Activated CD4-positive, CD25-positive, alpha-beta regulatory T cell treated with anti-CD3 and anti-CD28 coated beads, Interleukin-2, amount 50 U/mL, for 16 hours (primary cell): ENCODE measurements at regions not wholly inside any gene's neighbourhood (a gene's known extent, or its start where the extent isn't known, plus 50 kb on each side); places are given as distances from the start of the nearest gene placed in this dataset.
"Not testable (repeated sequence)": the region's sequence is repeated elsewhere in the genome, so short reads cannot be mapped to it uniquely, and the experiment has no call there.

Experiments used
- DNase-seq: peaks from one replicate; pipeline ENCODE4 v3.0.0-alpha.2; 2020; ENCODE audit warnings: low read depth, low spot score

DNA sequence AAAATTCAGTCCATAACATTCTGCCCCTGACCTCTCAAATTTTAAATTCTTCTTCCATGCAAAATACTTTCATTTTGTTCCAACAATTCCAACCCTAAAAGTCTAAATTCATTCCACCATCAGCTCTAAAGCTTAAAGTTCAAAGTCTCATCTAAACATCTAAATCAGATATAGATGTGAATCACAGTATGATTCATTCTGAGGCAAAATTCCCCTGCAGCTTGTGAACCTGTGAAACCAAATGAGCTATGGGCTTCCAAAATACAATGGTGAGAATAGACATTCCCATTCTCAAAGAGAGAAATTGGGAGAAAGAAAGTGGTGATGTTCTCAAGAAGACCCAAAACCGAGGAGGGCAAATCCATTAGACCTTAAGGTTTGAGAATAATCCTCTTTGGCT is 309.8 kb downstream of the HIVEP2 start:
- no peak for DNase-seq

DNA sequence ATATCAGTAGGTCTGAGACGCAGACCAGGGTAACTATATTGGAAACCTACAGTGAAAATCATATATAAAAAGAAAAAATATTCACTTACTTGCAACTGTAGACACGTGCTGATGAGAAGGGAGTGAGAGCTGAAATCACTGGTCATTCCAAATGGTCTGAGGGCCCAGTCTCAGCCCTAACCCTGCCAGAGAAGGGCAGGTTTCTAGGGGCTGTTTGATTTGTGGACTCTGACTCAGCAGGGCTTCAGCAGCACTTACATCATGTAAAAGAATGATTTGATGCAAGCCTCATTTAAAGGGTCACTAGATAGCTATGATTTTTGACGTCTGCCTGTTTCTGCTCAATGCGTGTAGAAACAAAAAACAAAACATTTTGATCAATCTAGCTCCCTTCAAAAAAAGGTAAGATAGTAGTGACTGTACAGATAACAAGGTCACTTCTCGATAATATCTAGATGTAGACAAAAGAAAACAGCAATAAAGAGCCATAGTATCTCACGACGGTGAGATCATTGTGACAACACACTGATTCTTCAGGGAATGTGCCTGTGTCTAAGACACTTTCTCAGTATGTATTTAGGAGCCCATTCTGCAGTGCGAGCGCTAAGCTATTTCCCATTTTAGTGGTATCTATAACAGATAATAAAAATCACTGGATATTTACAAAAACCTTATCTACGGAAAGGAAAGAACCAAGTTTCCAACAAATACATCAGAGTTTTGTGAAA is 307.2 kb downstream of the HIVEP2 start:
- DNase-seq = no peak

GRCh38 chr6:142642651-142643050 is 302.3 kb downstream of the HIVEP2 start:
- DNase-seq = no peak

DNA sequence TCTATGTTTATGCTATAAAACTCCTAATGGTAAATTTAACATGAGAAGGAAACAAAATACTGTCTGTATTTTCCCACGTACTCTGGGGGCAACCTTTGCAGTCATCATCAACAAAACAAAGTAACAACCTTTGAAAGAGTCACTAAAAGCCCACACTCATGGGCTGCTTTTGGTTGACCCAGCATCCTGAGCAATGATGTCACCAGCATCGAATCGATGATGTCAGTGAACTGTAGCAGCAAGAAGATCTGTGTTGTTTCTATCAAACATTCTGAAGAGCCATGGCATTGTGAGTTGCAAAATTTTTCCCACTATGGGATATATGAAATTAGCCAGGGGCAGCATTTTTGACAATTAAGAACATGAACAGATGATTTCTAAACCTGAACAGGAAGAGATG is 300.1 kb downstream of the HIVEP2 start:
- no peak for DNase-seq

DNA sequence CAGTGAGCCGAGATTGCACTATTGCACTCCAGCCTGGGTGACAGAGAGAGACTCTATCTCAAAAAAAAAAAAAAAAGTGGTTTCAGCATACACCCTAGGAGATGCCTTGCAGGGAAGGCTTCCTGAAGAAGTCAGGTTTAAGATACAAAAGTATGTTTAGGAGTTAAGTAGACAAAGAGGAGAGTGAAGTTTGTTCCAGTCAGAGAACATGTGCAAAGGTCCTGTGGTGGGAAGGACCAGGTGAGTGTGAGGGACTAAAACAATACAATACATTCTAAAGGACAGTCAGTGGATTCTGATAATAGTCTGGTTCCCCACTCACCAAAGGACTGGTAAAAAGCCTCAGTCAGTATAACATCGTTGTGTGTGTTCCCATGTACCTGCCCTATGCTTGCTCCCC is 299.3 kb downstream of the HIVEP2 start:
- DNase-seq = no peak

- DNase-seq = no peak
Measured at GRCh38 chr6:142647449-142648035, 297.4 kb downstream of the HIVEP2 start.

GRCh38 chr6:142648036-142648451 is 296.9 kb downstream of the HIVEP2 start:
- no peak for DNase-seq

DNA sequence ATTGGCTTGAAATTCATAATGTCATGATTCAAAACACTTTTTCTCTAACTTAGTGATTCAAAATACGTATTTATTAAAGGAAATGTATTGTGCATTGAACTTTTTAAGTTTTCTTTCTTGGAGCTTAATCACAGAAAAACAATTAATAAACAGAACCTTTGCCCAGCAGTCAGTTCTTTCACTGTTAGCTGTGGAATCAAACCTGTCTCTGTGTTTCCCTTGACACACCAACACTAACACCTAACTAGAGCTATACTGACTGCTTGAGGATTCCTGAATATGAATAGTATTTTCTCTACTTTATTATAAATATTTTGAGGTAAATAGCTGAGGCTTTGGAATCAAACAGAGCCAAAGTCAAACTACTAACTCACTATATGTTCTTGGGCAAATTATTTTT is 296.4 kb downstream of the HIVEP2 start:
- DNase-seq = no peak

- not testable (repeated sequence) for DNase-seq
Measured at GRCh38 chr6:142649438-142650234, 295.3 kb downstream of the HIVEP2 start.

DNA sequence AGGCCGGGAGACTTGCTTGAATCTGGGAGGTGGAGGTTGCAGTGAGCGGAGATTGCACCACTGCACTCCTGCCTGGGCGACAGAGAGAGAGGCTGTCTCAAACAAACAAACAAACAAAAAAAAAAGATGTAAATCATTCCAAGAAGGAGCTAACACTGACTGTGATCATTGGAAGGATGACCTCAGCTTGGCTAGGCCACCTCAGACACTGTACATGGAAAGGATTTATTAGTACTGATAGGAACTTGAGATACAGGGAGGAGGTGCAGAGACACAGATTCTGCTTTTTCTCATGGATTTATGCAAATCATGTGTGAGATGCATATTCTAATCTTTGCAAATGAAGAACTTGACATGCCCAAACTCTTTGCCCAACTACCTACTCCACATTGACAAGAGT is 293.6 kb downstream of the HIVEP2 start:
- DNase-seq = no peak

DNA sequence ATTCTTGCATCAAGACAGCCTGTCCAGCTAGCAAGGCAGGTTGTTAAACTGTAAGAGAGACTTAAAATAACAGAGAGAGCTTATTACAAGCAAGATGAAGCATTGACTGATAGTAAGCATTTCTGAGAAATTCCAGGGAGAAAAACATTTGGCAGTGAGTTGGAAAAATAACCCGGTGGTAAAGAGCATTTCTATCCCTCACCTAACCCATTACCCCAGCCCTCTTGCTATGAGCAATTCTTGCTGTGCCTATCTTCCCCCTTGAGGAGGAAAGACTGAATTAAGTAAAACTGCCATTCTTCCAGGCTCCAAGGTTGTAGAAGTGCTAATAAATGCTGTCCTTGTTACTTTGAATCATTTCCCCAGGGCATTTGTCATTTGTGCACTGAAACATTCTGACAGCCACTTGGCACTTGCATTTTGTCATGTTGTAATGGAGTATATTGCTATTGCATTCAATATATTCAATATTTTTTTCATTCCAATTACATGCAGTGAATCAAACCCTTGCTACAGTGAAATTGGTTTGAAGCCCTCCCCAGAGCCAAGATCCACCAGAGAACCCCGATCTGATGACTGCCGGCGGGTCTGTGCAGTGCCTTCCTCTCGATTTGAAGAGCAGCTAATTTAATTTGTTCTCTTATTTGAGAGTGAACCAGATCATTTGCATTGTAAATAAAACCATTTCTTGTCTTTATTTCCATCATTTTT is 291.1 kb downstream of the HIVEP2 start:
- no peak for DNase-seq

- DNase-seq = no peak
Measured at GRCh38 chr6:142659661-142660060, 285.3 kb downstream of the HIVEP2 start.

DNA sequence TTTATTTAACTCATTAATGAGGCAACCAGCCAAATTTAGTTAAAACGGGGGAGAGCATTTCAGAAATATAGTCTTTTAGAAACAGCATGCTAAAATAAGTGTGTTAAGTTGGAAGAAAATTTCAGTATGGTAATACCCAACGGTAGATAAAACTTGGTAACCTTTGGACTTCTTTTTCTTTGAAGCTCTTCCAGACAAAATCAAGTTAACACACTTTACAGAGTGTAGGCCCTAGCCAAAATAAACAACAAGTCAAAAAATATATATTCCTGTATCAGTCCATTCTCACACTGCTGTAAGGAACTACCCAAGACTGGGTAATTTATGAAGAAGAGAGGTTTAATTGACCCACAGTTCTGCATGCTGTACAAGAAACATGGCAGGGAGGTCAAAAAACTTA is 279.6 kb downstream of the HIVEP2 start:
- DNase-seq = no peak

DNA sequence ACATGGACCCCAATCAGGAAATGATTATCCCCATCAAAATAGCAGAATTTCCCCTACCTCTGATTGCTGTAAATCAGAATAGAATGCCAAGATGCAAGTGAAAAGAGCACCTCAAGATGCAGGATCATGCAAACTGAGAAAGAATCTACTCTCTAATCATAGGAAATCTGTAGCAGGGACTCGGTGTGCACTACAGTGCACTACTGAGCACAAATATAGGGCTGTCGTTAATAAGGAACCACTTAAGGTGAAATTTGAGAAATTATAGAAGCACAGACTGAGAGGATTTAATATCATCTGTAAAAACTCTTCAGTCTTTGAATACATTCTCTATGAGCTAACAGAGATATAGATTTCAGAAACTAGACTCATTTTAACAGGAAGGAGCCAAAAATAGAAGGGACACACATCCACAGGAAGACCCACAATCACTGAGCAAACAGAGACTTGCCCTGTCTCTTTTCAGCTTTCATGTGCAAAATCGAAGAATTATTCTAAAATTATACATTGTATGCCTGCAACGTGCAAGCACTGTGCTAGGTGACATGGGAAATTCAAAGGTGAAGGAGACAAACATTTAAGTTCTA is 278.3 kb downstream of the HIVEP2 start:
- DNase-seq = no peak

- no peak for DNase-seq
Measured at GRCh38 chr6:142669471-142670351, 275.3 kb downstream of the HIVEP2 start.

- no peak for DNase-seq
Measured at GRCh38 chr6:142671791-142672190, 273.2 kb downstream of the HIVEP2 start.

- no peak for DNase-seq
Measured at GRCh38 chr6:142675517-142675916, 269.5 kb downstream of the HIVEP2 start.

GRCh38 chr6:142676027-142676443 is 268.9 kb downstream of the HIVEP2 start:
- no peak for DNase-seq

GRCh38 chr6:142676647-142677192 is 268.3 kb downstream of the HIVEP2 start:
- DNase-seq = no peak

DNA sequence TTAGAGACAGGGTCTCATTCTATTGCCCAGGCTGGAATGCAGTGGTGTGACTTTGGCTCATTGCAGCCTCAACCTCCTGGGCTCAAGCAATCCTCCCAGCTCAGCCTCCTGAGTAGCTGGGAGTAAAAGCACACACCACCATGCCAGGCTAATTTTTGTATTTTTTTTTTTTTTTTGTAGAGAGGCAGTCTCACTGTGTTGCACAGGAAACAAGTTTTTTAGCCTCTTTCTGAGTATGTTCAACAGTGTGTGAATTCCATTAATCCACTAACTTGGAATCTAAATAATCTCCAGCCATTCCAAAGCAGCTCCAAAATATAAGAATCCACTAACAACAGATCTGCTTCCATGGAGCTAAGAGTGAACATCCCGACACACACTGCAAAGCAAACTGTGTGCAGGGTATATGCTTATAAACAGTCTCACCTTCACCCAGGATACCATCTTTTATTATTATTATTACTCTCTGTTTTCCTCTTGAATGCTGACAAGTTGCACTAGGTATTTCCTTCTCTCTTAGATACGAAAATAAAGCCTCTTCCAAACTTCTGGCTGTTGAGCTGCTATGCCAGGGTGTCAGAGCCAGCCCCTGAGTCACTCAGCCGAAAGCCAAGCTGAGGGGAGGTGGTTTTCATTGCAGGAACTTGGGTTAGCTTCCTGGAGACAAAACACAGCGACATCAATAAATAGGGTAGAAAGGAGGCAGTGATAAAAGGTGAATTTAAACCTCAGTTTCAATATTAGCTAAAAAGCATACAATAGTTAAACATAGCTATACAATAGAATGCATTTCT is 264.9 kb downstream of the HIVEP2 start:
- no peak for DNase-seq
